ENCODE measurements at regions not wholly inside any gene's neighbourhood (a gene's known extent, or its start where the extent isn't known, plus 50 kb on each side); places are given as distances from the start of the nearest gene placed in this dataset.

GRCh38 chr5:124481419-124481818 lies 265.0 kb downstream of the ZNF608 start:
- no peaks in the 10 kb centered on the region for H3K4me1 ChIP-seq
- H3K27me3 ChIP-seq = no peaks in the 10 kb centered on the region
- no peak overlapping the region for H3K27ac ChIP-seq
- H3K36me3 ChIP-seq = no peaks in the 10 kb centered on the region
- no peak for DNase-seq
- intact Hi-C loops (cut with DNase I; ENCODE audit: low total_unique reads) = no loop called here
- H3K9me3 ChIP-seq = no peaks in the 10 kb centered on the region
- no peak for TF ChIP-seq POLR2A (IDR thresholded peaks at IDR 0.05)
- no peak overlapping the region for H3K4me3 ChIP-seq

- H3K27ac ChIP-seq = no peak overlapping the region
- H3K4me1 ChIP-seq = no peaks in the 10 kb centered on the region
- no peaks in the 10 kb centered on the region for H3K9me3 ChIP-seq
- TF ChIP-seq CTCF (IDR thresholded peaks at IDR 0.05) (no peak), POLR2A (IDR thresholded peaks at IDR 0.05) (no peak)
- no peak overlapping the region for H3K4me3 ChIP-seq
- H3K27me3 ChIP-seq = no peaks in the 10 kb centered on the region
- H3K36me3 ChIP-seq = no peaks in the 10 kb centered on the region
- DNase-seq = no peak
- intact Hi-C loops (cut with DNase I; ENCODE audit: low total_unique reads) = no loop called here
Observed at GRCh38 chr5:124480964-124481363, 265.5 kb downstream of the ZNF608 start.

- Histone ChIP-seq H3K4me1 (no peaks in the 10 kb centered on the region), H3K9me3 (no peaks in the 10 kb centered on the region), H3K27me3 (no peaks in the 10 kb centered on the region), H3K36me3 (no peaks in the 10 kb centered on the region), H3K27ac (no peak overlapping the region), H3K4me3 (no peak overlapping the region)
- TF ChIP-seq POLR2A (IDR thresholded peaks at IDR 0.05) = no peak
- no peak for TF ChIP-seq CTCF (IDR thresholded peaks at IDR 0.05)
- no peak for DNase-seq
- intact Hi-C loops (cut with DNase I; ENCODE audit: low total_unique reads) = no loop called here
Observed at GRCh38 chr5:124480022-124480421, 266.4 kb downstream of the ZNF608 start.

- Histone ChIP-seq H3K4me3 (no peak overlapping the region), H3K36me3 (no peaks in the 10 kb centered on the region), H3K27ac (peak overlapping the region in 1 of 2 donors; percentile 17), H3K27me3 (no peaks in the 10 kb centered on the region), H3K4me1 (no peaks in the 10 kb centered on the region), H3K9me3 (no peaks in the 10 kb centered on the region)
- no peak for DNase-seq
- TF ChIP-seq POLR2A (IDR thresholded peaks at IDR 0.05) = no peak
- no peak for TF ChIP-seq CTCF (IDR thresholded peaks at IDR 0.05)
- intact Hi-C loops (cut with DNase I; ENCODE audit: low total_unique reads) = no loop called here
Observed at GRCh38 chr5:124478264-124478663, 268.2 kb downstream of the ZNF608 start.

- intact Hi-C loops (cut with DNase I; ENCODE audit: low total_unique reads) = no loop called here
- no peak for TF ChIP-seq POLR2A (IDR thresholded peaks at IDR 0.05)
- no peak for TF ChIP-seq CTCF (IDR thresholded peaks at IDR 0.05)
- H3K27me3 ChIP-seq = no peaks in the 10 kb centered on the region
- H3K27ac ChIP-seq = peak overlapping the region in 1 of 2 donors; percentile 17
- no peak overlapping the region for H3K4me3 ChIP-seq
- DNase-seq = no peak
- no peaks in the 10 kb centered on the region for H3K9me3 ChIP-seq
- H3K4me1 ChIP-seq = no peaks in the 10 kb centered on the region
- H3K36me3 ChIP-seq = no peaks in the 10 kb centered on the region
Observed at GRCh38 chr5:124477577-124477976, 268.9 kb downstream of the ZNF608 start.

GRCh38 chr5:124477062-124477461 lies 269.4 kb downstream of the ZNF608 start:
- TF ChIP-seq CTCF (IDR thresholded peaks at IDR 0.05) (no peak), POLR2A (IDR thresholded peaks at IDR 0.05) (no peak)
- H3K27ac ChIP-seq = no peak overlapping the region
- peak in 1 of 2 donors; percentile 45 for DNase-seq
- H3K4me3 ChIP-seq = no peak overlapping the region
- intact Hi-C loops (cut with DNase I; ENCODE audit: low total_unique reads) = no loop called here
- no peaks in the 10 kb centered on the region for H3K36me3 ChIP-seq
- no peaks in the 10 kb centered on the region for H3K4me1 ChIP-seq
- no peaks in the 10 kb centered on the region for H3K27me3 ChIP-seq
- H3K9me3 ChIP-seq = no peaks in the 10 kb centered on the region

All from uterus (tissue), 3 donors.